NCI-H146 (cell line): ENCODE measurements at regions not wholly inside any gene's neighbourhood (a gene's known extent, or its start where the extent isn't known, plus 50 kb on each side); places are given as distances from the start of the nearest gene placed in this dataset.
"Not testable (repeated sequence)": the region's sequence is repeated elsewhere in the genome, so short reads cannot be mapped to it uniquely, and the experiment has no call there.

Experiments used
- DNase-seq: peaks from one replicate; lab custom pipeline; 2025; lab: John Stamatoyannopoulos, UW

GRCh38 chr19:23470873-23471545 lies 75.7 kb upstream of the ZNF91 start:
- no peak for DNase-seq

GRCh38 chr19:23464349-23464748 lies 69.1 kb upstream of the ZNF91 start:
- DNase-seq = not testable (repeated sequence)

GRCh38 chr19:23461120-23461519 lies 65.8 kb upstream of the ZNF91 start:
- DNase-seq = no peak

- DNase-seq = no peak
Measured at GRCh38 chr19:23460656-23461055, 65.4 kb upstream of the ZNF91 start.
